B cell (primary cell): ENCODE measurements at regions not wholly inside any gene's neighbourhood (a gene's known extent, or its start where the extent isn't known, plus 50 kb on each side); places are given as distances from the start of the nearest gene placed in this dataset.

Experiments used
- ATAC-seq: fragments of 200-7000 bp; cut with Tn5 transposase; one replicate; pipeline ENCODE4 v1.10.0; 2021; ENCODE audit warnings: low read depth, mild to moderate bottlenecking, moderate number of reproducible peaks, moderate library complexity
- CTCF ChIA-PET: fragments of 350-600 bp; sonication (Branson Sonifier 250); formaldehyde crosslinking; loops from one replicate; lab custom pipeline; 2021; ENCODE audit warnings: antibody characterized with exemption, inconsistent platforms; lab: Charles Lee
- POLR2A ChIA-PET: fragments of 350-600 bp; sonication (Branson Sonifier 250); formaldehyde crosslinking; loops from one replicate; lab custom pipeline; 2021; ENCODE audit warnings: antibody characterized with exemption; lab: Charles Lee
- DNase-seq: peaks from one replicate; pipeline ENCODE4 v3.0.0; 2013
- H2AFZ ChIP-seq: 2 replicates; pipeline ENCODE4 v1.6.1; 2012; ENCODE audit warnings: mild to moderate bottlenecking, low read depth, low read length; ENCODE audit not compliant: insufficient read depth, poor library complexity, severe bottlenecking
- H3K27ac ChIP-seq, 2 donors: 1 replicate in 1 of 2; 2 replicates in 1 of 2; pipeline ENCODE4 v1.5.1; 2012 to 2013; ENCODE audit warnings: low read length in 2 of 2, mild to moderate bottlenecking in 2 of 2, moderate library complexity in 1 of 2
- H3K27me3 ChIP-seq, 4 experiments: fragments of 200-600 bp in 1 of 4; sonication (generic) in 1 of 4; replicated peaks in 1 of 4; 1 replicate in 2 of 4; 2 replicates in 2 of 4; pipeline versions ENCODE4 v1.6.1 to v1.7.0; 2013 to 2016; ENCODE audit warnings: low read length in 3 of 4, mild to moderate bottlenecking in 2 of 4, mixed read lengths in 1 of 4, moderate library complexity in 1 of 4; ENCODE audit not compliant: insufficient read depth in 4 of 4, control insufficient read depth in 3 of 4; ENCODE audit errors: control extremely low read depth in 1 of 4
- H3K36me3 ChIP-seq, 2 experiments: replicated peaks in 1 of 2; 1 replicate in 1 of 2; 2 replicates in 1 of 2; pipeline versions ENCODE4 v1.6.1 to v1.7.1; 2013; ENCODE audit warnings: low read length in 1 of 2; ENCODE audit not compliant: insufficient read depth in 2 of 2, control insufficient read depth in 1 of 2; ENCODE audit errors: control extremely low read depth in 1 of 2, extremely low read depth in 1 of 2
- H3K4me1 ChIP-seq, 2 donors: fragments of 200-600 bp in 1 of 2; sonication (generic) in 1 of 2; 1 replicate in 1 of 2; 2 replicates in 1 of 2; pipeline versions ENCODE4 v1.5.1 to v1.6.1; 2013 to 2017; ENCODE audit warnings: low read length in 2 of 2; ENCODE audit not compliant: control insufficient read depth in 2 of 2, insufficient read depth in 2 of 2
- H3K4me2 ChIP-seq: replicated peaks from 2 replicates; pipeline ENCODE3; 2012; ENCODE audit warnings: mild to moderate bottlenecking, low read depth, low read length; ENCODE audit not compliant: poor library complexity, severe bottlenecking
- H3K4me3 ChIP-seq, 5 experiments: fragments of 200-600 bp in 1 of 5; sonication (generic) in 1 of 5; 1 replicate in 3 of 5; 2 replicates in 2 of 5; pipeline versions ENCODE4 v1.5.1 to v1.7.0; 2011 to 2016; ENCODE audit warnings: low read length in 4 of 5, mild to moderate bottlenecking in 4 of 5, low read depth in 2 of 5, control low read depth in 1 of 5, moderate library complexity in 1 of 5; ENCODE audit not compliant: insufficient read depth in 1 of 5; ENCODE audit errors: control extremely low read depth in 1 of 5, extremely low read depth in 1 of 5
- H3K79me2 ChIP-seq: fragments of 200-600 bp; sonication (generic); one replicate; pipeline ENCODE4 v1.6.0; 2016; ENCODE audit warnings: low read length; ENCODE audit not compliant: control insufficient read depth, insufficient read depth
- H3K9ac ChIP-seq: fragments of 200-600 bp; sonication (generic); 2 replicates; pipeline ENCODE4 v1.6.1; 2017; ENCODE audit warnings: mild to moderate bottlenecking, low read length, moderate library complexity
- H3K9me3 ChIP-seq, 3 donors: one replicate each; pipeline versions ENCODE4 v1.6.1 to v1.7.1; 2013; ENCODE audit warnings: low read length in 2 of 3; ENCODE audit not compliant: control insufficient read depth in 2 of 3, insufficient read depth in 1 of 3; ENCODE audit errors: control extremely low read depth in 1 of 3
- H4K20me1 ChIP-seq: 2 replicates; pipeline ENCODE4 v1.6.0; 2012; ENCODE audit warnings: mild to moderate bottlenecking, low read length; ENCODE audit not compliant: insufficient read depth, control insufficient read depth, poor library complexity, severe bottlenecking
- H3K27ac Mint-ChIP-seq: one replicate; pipeline ENCODE4 v1.8.0; 2021; ENCODE audit warnings: mixed read lengths
- H3K27me3 Mint-ChIP-seq: one replicate; pipeline ENCODE4 v1.8.0; 2021; ENCODE audit warnings: mixed read lengths
- H3K4me1 Mint-ChIP-seq: one replicate; pipeline ENCODE4 v1.8.0; 2021; ENCODE audit warnings: mixed read lengths
- H3K4me3 Mint-ChIP-seq: one replicate; pipeline ENCODE4 v1.8.0; 2021; ENCODE audit warnings: mixed read lengths
- H3K9me3 Mint-ChIP-seq: one replicate; pipeline ENCODE4 v1.8.0; 2022; ENCODE audit warnings: mixed read lengths; ENCODE audit not compliant: insufficient read depth
- EZH2 ChIP-seq: IDR thresholded peaks from 2 replicates; pipeline ENCODE4 v1.6.1; 2012; ENCODE audit warnings: borderline replicate concordance, low read depth, mild to moderate bottlenecking, moderate library complexity, low read length; ENCODE audit not compliant: insufficient read depth, poor library complexity, severe bottlenecking
- WGBS: methylation state at CpG from one replicate; pipeline ENCODE4 v1.1.5; 2013; ENCODE audit warnings: missing lambda C conversion rate; ENCODE audit not compliant: insufficient coverage; 5-methylcytosine and 5-hydroxymethylcytosine counted together
- intact Hi-C: fragments of 100-400 bp; cut with micrococcal nuclease; formaldehyde crosslinking; loops from one replicate; pipeline ENCODE4 v1.10.0; 2022
- TF ChIP-seq, protein P1 (sequence below): fragments of 200-600 bp; IDR thresholded peaks from one replicate; pipeline ENCODE4 v1.8.0; 2022; ENCODE audit warnings: antibody characterized with exemption, mild to moderate bottlenecking

DNA sequence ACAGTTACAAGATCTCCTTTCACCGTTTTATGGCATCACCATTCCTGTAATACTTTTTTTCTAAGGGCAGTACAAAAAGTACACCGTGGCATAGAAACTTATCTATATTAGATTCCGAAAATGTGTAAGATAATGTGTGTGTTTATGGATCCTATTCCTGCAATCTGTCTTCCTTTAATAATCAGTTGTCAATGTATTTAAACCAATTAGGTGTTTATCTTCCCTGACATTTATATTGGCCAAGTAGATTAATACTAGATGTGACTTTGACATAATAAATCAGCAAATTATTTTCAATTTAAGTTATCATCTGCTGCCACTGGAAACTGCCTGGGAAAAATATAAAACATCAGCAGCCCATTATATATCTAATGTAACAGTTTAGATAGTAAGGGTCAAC, 770.3 kb upstream of the ADGRL2 start:
- Histone ChIP-seq H3K36me3 (no peaks in the 10 kb centered on the region), H3K4me1 (no peaks in the 10 kb centered on the region), H3K9ac (no peak overlapping the region), H3K9me3 (peaks cover 0 to 3% (median 0%) of the 10 kb centered on the region in 3 donors), H3K4me3 (no peak overlapping the region), H3K79me2 (no peaks in the 10 kb centered on the region), H3K4me2 (no peak overlapping the region), H2AFZ (no peak overlapping the region), H3K27ac (no peak overlapping the region), H3K27me3 (no peaks in the 10 kb centered on the region), H4K20me1 (no peaks in the 10 kb centered on the region)
- CTCF ChIA-PET: no interaction called here
- no peaks in the 10 kb centered on the region for H3K4me1 Mint-ChIP-seq
- TF ChIP-seq, protein P1, sequence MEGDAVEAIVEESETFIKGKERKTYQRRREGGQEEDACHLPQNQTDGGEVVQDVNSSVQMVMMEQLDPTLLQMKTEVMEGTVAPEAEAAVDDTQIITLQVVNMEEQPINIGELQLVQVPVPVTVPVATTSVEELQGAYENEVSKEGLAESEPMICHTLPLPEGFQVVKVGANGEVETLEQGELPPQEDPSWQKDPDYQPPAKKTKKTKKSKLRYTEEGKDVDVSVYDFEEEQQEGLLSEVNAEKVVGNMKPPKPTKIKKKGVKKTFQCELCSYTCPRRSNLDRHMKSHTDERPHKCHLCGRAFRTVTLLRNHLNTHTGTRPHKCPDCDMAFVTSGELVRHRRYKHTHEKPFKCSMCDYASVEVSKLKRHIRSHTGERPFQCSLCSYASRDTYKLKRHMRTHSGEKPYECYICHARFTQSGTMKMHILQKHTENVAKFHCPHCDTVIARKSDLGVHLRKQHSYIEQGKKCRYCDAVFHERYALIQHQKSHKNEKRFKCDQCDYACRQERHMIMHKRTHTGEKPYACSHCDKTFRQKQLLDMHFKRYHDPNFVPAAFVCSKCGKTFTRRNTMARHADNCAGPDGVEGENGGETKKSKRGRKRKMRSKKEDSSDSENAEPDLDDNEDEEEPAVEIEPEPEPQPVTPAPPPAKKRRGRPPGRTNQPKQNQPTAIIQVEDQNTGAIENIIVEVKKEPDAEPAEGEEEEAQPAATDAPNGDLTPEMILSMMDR: no peak
- no peak for TF ChIP-seq EZH2
- no peaks in the 10 kb centered on the region for H3K9me3 Mint-ChIP-seq
- ATAC-seq (no peak), DNase-seq (no peak)
- POLR2A ChIA-PET: no interaction called here
- H3K4me3 Mint-ChIP-seq: no peak overlapping the region
- intact Hi-C loops: no loop called here
- no peak overlapping the region for H3K27ac Mint-ChIP-seq
- H3K27me3 Mint-ChIP-seq: no peaks in the 10 kb centered on the region
- WGBS: no CpG with 5 or more reads among the region's 3 CpGs

- no peak overlapping the region for H3K27ac ChIP-seq
- H3K27me3 ChIP-seq: no peaks in the 10 kb centered on the region
- H3K9me3 Mint-ChIP-seq: no peaks in the 10 kb centered on the region
- ChIA-PET POLR2A (no interaction called here), CTCF (no interaction called here)
- no peaks in the 10 kb centered on the region for H4K20me1 ChIP-seq
- H3K27ac Mint-ChIP-seq: no peak overlapping the region
- H3K27me3 Mint-ChIP-seq: no peaks in the 10 kb centered on the region
- H2AFZ ChIP-seq: no peak overlapping the region
- H3K4me3 ChIP-seq: no peak overlapping the region
- TF ChIP-seq EZH2: no peak
- TF ChIP-seq, protein P1: no peak
- H3K79me2 ChIP-seq: no peaks in the 10 kb centered on the region
- no peaks in the 10 kb centered on the region for H3K4me1 ChIP-seq
- peaks cover 0 to 3% (median 0%) of the 10 kb centered on the region in 3 donors for H3K9me3 ChIP-seq
- no peak overlapping the region for H3K4me3 Mint-ChIP-seq
- H3K4me1 Mint-ChIP-seq: no peaks in the 10 kb centered on the region
- WGBS: no CpG with 5 or more reads among the region's 1 CpG
- H3K36me3 ChIP-seq: no peaks in the 10 kb centered on the region
- DNase-seq (no peak), ATAC-seq (no peak)
- no peak overlapping the region for H3K4me2 ChIP-seq
- no peak overlapping the region for H3K9ac ChIP-seq
- intact Hi-C loops: no loop called here
Observed at GRCh38 chr1:81029266-81029665, 771.5 kb upstream of the ADGRL2 start.
